ENCODE measurements at regions not wholly inside any gene's neighbourhood (a gene's known extent, or its start where the extent isn't known, plus 50 kb on each side); places are given as distances from the start of the nearest gene placed in this dataset.

- no peaks in the 10 kb centered on the region for H3K27me3 Mint-ChIP-seq
- no peaks in the 10 kb centered on the region for H3K36me3 ChIP-seq (replicated peaks in 1 of 2; ENCODE audit: control extremely low read depth in 1 of 2, control insufficient read depth in 1 of 2, extremely low read depth in 1 of 2, insufficient read depth in 2 of 2, low read length in 1 of 2)
- H2AFZ ChIP-seq (ENCODE audit: insufficient read depth, low read depth, low read length, poor library complexity, severe bottlenecking) = no peak overlapping the region
- no peaks in the 10 kb centered on the region for H4K20me1 ChIP-seq (ENCODE audit: control insufficient read depth, insufficient read depth, low read length, poor library complexity, severe bottlenecking)
- H3K4me1 ChIP-seq (ENCODE audit: control insufficient read depth in 2 of 2, insufficient read depth in 2 of 2, low read length in 2 of 2) = no peaks in the 10 kb centered on the region
- H3K9me3 Mint-ChIP-seq (ENCODE audit: insufficient read depth) = peaks cover 7% of the 10 kb centered on the region
- CTCF ChIA-PET = no interaction called here
- POLR2A ChIA-PET = no interaction called here
- DNase-seq (no peak), ATAC-seq (ENCODE audit: low read depth) (no peak)
- no peak overlapping the region for H3K27ac ChIP-seq (ENCODE audit: low read length in 2 of 2)
- no peaks in the 10 kb centered on the region for H3K79me2 ChIP-seq (ENCODE audit: control insufficient read depth, insufficient read depth, low read length)
- no peak for TF ChIP-seq EZH2 (IDR thresholded peaks at IDR 0.05; ENCODE audit: borderline replicate concordance, insufficient read depth, low read depth, low read length, poor library complexity, severe bottlenecking)
- TF ChIP-seq CTCF (IDR thresholded peaks at IDR 0.05) = no peak
- intact Hi-C loops (cut with micrococcal nuclease) = no loop called here
- WGBS (ENCODE audit: insufficient coverage) = no CpG with 5 or more reads among the region's 4 CpGs
- H3K9me3 ChIP-seq (ENCODE audit: control extremely low read depth in 1 of 3, control insufficient read depth in 2 of 3, insufficient read depth in 1 of 3, low read length in 2 of 3) = no peaks in the 10 kb centered on the region
- H3K27ac Mint-ChIP-seq = no peak overlapping the region
- H3K27me3 ChIP-seq (replicated peaks in 1 of 4; ENCODE audit: control extremely low read depth in 1 of 4, control insufficient read depth in 3 of 4, insufficient read depth in 4 of 4, low read length in 3 of 4) = no peaks in the 10 kb centered on the region
- H3K4me3 ChIP-seq (ENCODE audit: control extremely low read depth in 1 of 5, extremely low read depth in 1 of 5, insufficient read depth in 1 of 5, low read depth in 2 of 5, low read length in 4 of 5) = no peak overlapping the region
- H3K4me1 Mint-ChIP-seq = no peaks in the 10 kb centered on the region
- no peak overlapping the region for H3K4me3 Mint-ChIP-seq
- H3K9ac ChIP-seq (ENCODE audit: low read length) = no peak overlapping the region
- no peak overlapping the region for H3K4me2 ChIP-seq (replicated peaks; ENCODE audit: low read depth, low read length, poor library complexity, severe bottlenecking)
Measured at GRCh38 chr5:121285801-121286521, 565.7 kb upstream of the FTMT start.

- CTCF ChIA-PET = no interaction called here
Measured at GRCh38 chr5:121288781-121289180, 562.9 kb upstream of the FTMT start.

More at GRCh38 chr5:121288781-121289180, 562.9 kb upstream of the FTMT start:
- POLR2A ChIA-PET = no interaction called here
- H3K27ac Mint-ChIP-seq = no peak overlapping the region
- H3K4me2 ChIP-seq (replicated peaks; ENCODE audit: low read depth, low read length, poor library complexity, severe bottlenecking) = no peak overlapping the region
- H3K27ac ChIP-seq (ENCODE audit: low read length in 2 of 2) = no peak overlapping the region
- H3K27me3 ChIP-seq (replicated peaks in 1 of 4; ENCODE audit: control extremely low read depth in 1 of 4, control insufficient read depth in 3 of 4, insufficient read depth in 4 of 4, low read length in 3 of 4) = no peaks in the 10 kb centered on the region
- peaks cover 6% of the 10 kb centered on the region for H3K9me3 Mint-ChIP-seq (ENCODE audit: insufficient read depth)
- no peak for TF ChIP-seq CTCF (IDR thresholded peaks at IDR 0.05)
- TF ChIP-seq EZH2 (IDR thresholded peaks at IDR 0.05; ENCODE audit: borderline replicate concordance, insufficient read depth, low read depth, low read length, poor library complexity, severe bottlenecking) = no peak
- DNase-seq (no peak), ATAC-seq (ENCODE audit: low read depth) (no peak)
- H3K9ac ChIP-seq (ENCODE audit: low read length) = no peak overlapping the region
- no CpG with 5 or more reads among the region's 1 CpG for WGBS (ENCODE audit: insufficient coverage)
- no peaks in the 10 kb centered on the region for H3K4me1 ChIP-seq (ENCODE audit: control insufficient read depth in 2 of 2, insufficient read depth in 2 of 2, low read length in 2 of 2)
- H3K36me3 ChIP-seq (replicated peaks in 1 of 2; ENCODE audit: control extremely low read depth in 1 of 2, control insufficient read depth in 1 of 2, extremely low read depth in 1 of 2, insufficient read depth in 2 of 2, low read length in 1 of 2) = no peaks in the 10 kb centered on the region
- H3K79me2 ChIP-seq (ENCODE audit: control insufficient read depth, insufficient read depth, low read length) = no peaks in the 10 kb centered on the region
- no peak overlapping the region for H2AFZ ChIP-seq (ENCODE audit: insufficient read depth, low read depth, low read length, poor library complexity, severe bottlenecking)
- no peaks in the 10 kb centered on the region for H3K27me3 Mint-ChIP-seq
- H3K4me3 Mint-ChIP-seq = no peak overlapping the region
- no peak overlapping the region for H3K4me3 ChIP-seq (ENCODE audit: control extremely low read depth in 1 of 5, extremely low read depth in 1 of 5, insufficient read depth in 1 of 5, low read depth in 2 of 5, low read length in 4 of 5)
- H4K20me1 ChIP-seq (ENCODE audit: control insufficient read depth, insufficient read depth, low read length, poor library complexity, severe bottlenecking) = no peaks in the 10 kb centered on the region
- no peaks in the 10 kb centered on the region for H3K4me1 Mint-ChIP-seq
- intact Hi-C loops (cut with micrococcal nuclease) = no loop called here
- no peaks in the 10 kb centered on the region for H3K9me3 ChIP-seq (ENCODE audit: control extremely low read depth in 1 of 3, control insufficient read depth in 2 of 3, insufficient read depth in 1 of 3, low read length in 2 of 3)

Measured in B cell (primary cell).